Keratinocyte (primary cell): ENCODE measurements at regions not wholly inside any gene's neighbourhood (a gene's known extent, or its start where the extent isn't known, plus 50 kb on each side); places are given as distances from the start of the nearest gene placed in this dataset.

Experiments
- EZH2 ChIP-seq: IDR thresholded peaks from one replicate; pipeline ENCODE4 v1.6.1; 2012; ENCODE audit warnings: inconsistent platforms, mild to moderate bottlenecking, low read length, moderate library complexity
- TF ChIP-seq, protein P1 (sequence below), 3 experiments: IDR thresholded peaks in 1 of 3; conservative IDR thresholded peaks in 1 of 3; optimal IDR thresholded peaks in 1 of 3; 2 replicates in 2 of 3; 3 replicates in 1 of 3; pipeline versions ENCODE3 to v1.5.1; 2011; ENCODE audit warnings: low read length in 3 of 3, mild to moderate bottlenecking in 3 of 3, moderate library complexity in 2 of 3, control low read depth in 1 of 3, inconsistent platforms in 1 of 3; ENCODE audit not compliant: insufficient read depth in 2 of 3; ENCODE audit errors: extremely low read depth in 1 of 3

DNA sequence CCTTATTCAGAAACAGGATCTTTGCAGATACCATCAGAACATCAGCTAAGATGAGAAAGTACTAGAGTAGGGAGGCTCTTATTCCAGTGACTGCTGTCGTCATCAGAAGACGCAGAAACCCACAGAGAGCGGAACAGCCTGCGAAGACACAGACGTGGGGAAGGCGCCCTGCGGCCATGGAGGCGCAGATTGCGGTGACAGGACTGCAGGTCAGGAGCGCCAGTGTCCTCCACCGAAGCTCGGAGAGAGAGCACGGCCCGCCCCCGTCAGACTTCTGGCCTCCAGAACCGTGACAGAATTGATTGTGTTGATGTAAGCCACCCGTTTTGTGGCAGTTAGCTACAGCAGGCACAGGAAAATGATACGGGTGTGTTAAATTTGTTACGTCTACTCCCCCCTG, 275.5 kb downstream of the EFNB2 start:
- TF ChIP-seq, protein P1, sequence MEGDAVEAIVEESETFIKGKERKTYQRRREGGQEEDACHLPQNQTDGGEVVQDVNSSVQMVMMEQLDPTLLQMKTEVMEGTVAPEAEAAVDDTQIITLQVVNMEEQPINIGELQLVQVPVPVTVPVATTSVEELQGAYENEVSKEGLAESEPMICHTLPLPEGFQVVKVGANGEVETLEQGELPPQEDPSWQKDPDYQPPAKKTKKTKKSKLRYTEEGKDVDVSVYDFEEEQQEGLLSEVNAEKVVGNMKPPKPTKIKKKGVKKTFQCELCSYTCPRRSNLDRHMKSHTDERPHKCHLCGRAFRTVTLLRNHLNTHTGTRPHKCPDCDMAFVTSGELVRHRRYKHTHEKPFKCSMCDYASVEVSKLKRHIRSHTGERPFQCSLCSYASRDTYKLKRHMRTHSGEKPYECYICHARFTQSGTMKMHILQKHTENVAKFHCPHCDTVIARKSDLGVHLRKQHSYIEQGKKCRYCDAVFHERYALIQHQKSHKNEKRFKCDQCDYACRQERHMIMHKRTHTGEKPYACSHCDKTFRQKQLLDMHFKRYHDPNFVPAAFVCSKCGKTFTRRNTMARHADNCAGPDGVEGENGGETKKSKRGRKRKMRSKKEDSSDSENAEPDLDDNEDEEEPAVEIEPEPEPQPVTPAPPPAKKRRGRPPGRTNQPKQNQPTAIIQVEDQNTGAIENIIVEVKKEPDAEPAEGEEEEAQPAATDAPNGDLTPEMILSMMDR (optimal IDR thresholded peaks at IDR 0.05 in 1 of 3, IDR thresholded peaks at IDR 0.05 in 1 of 3, conservative IDR thresholded peaks at IDR 0.05 in 1 of 3; ENCODE audit: extremely low read depth in 1 of 3, insufficient read depth in 2 of 3, low read length in 3 of 3) = no peak
- TF ChIP-seq EZH2 = no peak
